GM19452 (cell line): ENCODE measurements at regions not wholly inside any gene's neighbourhood (a gene's known extent, or its start where the extent isn't known, plus 50 kb on each side); places are given as distances from the start of the nearest gene placed in this dataset.
"Not testable (repeated sequence)": the region's sequence is repeated elsewhere in the genome, so short reads cannot be mapped to it uniquely, and the experiment has no call there.

ENCODE experiments used
- ATAC-seq: cut with Tn5 transposase; IDR thresholded peaks from one replicate; pipeline ENCODE4 v1.9.1; 2021; ENCODE audit not compliant: unreplicated experiment

- ATAC-seq = not testable (repeated sequence)
Measured at GRCh38 chr14:105675905-105676670, 149.7 kb downstream of the TMEM121 start.

DNA sequence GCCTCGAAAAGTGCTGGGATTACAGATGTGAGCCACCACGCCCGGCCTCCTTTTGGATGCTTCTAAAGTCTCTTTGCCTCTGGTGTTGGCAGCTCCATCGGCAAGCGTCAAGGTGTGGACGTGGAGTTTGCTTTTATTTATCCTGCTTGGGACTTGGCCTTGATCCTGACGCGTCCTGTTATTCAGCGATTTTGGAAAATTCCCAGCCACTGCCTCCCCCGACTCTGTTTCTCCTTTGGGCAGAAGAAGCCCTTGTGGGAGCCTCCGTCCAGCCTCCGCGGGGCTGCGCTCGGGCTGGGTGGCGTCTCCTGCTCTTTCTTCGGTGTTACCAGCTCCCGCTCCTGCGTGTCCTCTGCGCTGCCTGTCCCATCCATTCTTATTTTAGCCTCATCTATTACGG, 151.7 kb downstream of the TMEM121 start:
- not testable (repeated sequence) for ATAC-seq

DNA sequence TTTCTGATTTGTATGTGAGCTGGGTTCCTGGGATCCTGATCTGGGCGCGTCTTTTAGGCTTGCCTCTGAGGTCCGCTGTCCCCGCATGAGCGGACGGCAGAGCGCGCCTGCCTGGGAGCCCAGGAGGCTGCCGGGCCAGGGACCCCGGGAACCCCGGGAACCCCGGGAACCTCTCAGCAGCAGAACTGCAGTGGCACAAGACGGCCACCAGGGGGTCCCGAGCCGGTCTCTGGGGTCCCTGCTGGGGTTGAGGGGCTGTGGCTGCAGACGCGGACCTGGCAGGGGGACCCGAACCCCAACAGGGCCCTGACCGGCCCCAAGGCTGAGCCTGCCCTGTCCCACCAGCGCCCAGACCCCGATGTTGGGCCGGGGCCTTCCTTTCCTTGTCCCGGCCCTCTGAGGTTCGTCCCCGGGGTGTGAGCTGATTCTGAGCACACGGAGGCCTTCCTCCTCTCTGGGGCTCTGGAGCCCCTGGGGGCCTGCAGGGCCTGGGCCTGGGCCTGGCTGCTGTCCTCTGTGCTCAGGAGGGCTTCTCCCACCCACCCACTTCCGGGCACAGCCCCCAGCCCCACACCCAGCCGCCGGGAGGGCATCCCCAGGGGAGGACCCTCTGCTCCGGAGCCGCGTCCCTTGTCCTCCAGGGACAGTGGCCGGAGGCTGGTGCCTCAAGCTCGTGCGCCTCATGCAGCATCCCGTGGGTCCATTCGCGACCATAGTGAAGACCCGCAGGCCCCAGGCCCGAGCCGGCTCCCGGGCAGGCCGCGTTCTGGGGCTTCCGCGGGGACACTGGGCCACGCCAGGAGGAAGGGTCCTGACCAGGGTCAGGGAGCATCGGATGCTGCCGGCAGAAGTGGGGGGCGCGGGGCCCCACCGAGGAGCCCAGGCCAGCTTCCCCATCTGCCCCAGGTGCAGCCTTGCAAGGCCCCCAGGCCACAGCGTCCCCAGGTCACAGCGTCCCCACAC, 152.9 kb downstream of the TMEM121 start:
- ATAC-seq = not testable (repeated sequence)

- ATAC-seq = peak; percentile 51
Measured at GRCh38 chr14:105679959-105680735, 153.8 kb downstream of the TMEM121 start.

- ATAC-seq = peak; percentile 34
Measured at GRCh38 chr14:105680736-105681098, 154.3 kb downstream of the TMEM121 start.

- ATAC-seq = not testable (repeated sequence)
Measured at GRCh38 chr14:105681606-105682185, 155.3 kb downstream of the TMEM121 start.

- not testable (repeated sequence) for ATAC-seq
Measured at GRCh38 chr14:105682442-105682841, 156.1 kb downstream of the TMEM121 start.

DNA sequence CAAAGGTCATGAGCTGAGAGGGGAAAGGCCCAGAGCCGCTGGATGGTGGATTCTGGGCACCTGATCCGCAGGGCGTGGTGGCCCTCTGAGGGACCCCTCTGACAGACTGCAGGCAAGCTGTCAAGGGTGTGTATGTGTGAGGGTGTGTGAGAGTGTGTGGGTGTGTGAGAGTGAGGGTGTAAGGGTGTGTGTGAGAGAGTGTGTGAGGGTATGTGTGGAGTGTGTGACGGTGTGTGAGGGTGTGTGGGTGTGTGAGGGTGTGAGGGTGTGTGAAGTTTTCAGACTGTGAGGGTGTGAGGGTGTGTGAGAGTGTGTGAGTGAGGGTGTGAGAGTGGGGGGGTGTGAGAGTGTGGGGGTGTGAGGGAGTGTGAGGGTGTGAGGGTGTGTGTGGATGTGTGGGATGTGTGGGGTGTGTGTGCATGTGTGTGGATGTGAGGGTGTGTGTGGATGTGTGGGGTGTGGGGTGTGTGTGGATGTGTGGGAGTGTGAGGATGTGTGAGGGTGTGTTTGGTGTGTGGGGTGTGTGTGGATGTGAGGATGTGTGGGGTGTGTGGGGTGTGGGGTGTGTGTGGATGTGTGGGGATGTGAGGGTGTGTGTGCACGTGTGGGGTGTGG, 156.7 kb downstream of the TMEM121 start:
- ATAC-seq = no peak

- not testable (repeated sequence) for ATAC-seq
Measured at GRCh38 chr14:105684056-105684455, 157.7 kb downstream of the TMEM121 start.

DNA sequence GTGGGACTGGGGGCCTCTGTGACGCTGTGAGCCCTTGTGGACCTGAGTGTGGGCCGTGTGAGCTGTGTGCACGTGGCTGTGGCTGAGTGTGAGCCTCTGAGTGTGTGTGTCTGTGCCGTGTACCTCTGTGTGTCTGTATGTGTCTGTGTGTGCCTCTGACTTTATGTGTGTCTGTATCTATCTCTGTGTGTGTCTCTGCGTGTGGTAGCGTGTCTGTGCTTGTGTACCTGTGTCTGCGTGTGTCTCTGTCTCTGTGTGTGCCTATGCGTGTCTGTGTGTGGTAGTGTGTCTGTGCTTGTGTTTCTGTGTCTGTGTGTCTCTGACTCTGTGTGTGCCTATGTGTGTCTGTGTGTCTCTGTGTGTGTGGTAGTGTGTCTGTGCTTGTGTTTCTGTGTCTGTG, 158.2 kb downstream of the TMEM121 start:
- not testable (repeated sequence) for ATAC-seq

GRCh38 chr14:105685003-105685402, 158.6 kb downstream of the TMEM121 start:
- no peak for ATAC-seq

- not testable (repeated sequence) for ATAC-seq
Measured at GRCh38 chr14:105685605-105686004, 159.2 kb downstream of the TMEM121 start.

GRCh38 chr14:105686050-105686449, 159.7 kb downstream of the TMEM121 start:
- not testable (repeated sequence) for ATAC-seq

DNA sequence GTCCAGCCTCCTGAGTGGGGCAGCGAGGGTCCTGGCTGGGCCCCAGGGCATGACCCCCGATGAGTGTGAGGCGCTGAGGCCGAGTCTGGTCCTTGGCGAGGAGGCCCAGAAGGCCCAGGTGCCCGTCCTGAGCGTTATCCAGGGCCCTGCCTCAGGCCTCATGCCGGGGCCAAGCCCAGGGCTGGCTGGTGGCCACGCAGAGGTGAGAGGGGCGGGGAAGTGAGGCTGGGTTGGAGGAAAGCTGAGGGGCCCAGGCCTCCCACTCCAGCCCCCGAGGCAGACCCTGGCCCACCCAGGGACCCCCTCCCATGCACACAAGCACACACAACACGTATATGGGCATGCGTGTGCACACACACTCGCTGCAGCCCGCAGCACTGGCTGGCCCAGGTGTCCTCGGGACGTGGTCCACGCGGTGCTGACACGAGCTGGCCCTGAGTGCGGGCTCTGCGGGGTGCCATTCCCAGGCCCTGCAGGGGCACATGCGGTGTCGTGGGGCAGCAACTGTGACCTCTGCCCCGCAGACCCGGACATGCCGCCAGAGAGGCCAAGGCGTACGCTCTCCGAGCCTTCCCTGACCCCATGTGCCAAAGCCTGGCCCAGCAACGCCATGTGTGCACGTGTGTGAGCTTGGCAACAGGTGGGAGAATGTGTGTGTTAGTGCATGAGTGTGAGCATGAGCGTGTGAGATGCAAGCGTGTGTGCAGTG, 160.2 kb downstream of the TMEM121 start:
- not testable (repeated sequence) for ATAC-seq

- ATAC-seq = not testable (repeated sequence)
Measured at GRCh38 chr14:105687171-105688022, 161.0 kb downstream of the TMEM121 start.

DNA sequence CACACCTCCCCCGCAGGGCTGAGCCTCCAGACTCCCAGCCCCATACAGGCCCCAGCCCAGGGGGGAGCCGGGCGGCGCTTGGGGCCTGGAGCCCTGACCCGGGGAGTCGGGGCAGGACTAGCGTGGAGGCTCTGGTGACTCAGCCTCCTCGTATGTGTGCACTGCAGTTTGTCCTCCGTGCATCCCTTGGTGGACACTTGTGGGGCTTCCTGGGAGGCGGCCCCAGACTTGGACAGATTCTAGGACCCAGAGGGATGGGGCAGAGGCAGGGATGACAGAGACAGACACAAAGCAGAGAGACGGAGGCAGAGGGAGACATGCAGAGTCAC, 161.6 kb downstream of the TMEM121 start:
- ATAC-seq = peak; percentile 48

DNA sequence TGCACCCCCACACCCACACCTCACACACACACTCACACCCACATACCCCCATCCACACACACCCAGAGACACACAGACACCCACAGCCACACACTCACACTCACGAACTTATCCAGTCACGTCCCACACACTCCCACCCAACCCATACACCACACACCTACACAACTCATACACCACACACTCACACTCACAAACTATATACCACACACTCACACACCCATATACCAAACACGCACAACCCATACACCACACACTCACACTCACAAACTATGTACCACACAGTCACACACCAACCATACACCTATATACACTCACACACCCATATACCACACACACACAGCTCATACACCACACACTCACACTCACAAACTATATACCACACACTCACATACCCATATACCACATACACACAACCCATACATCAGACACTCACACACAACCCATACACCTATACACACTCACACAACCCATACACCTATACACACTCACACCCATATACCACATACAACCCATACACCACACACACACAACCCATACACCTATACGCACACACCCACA, 162.4 kb downstream of the TMEM121 start:
- ATAC-seq = not testable (repeated sequence)

- no peak for ATAC-seq
Measured at GRCh38 chr14:105689722-105690121, 163.3 kb downstream of the TMEM121 start.
